ENCODE measurements at regions not wholly inside any gene's neighbourhood (a gene's known extent, or its start where the extent isn't known, plus 50 kb on each side); places are given as distances from the start of the nearest gene placed in this dataset.

DNA sequence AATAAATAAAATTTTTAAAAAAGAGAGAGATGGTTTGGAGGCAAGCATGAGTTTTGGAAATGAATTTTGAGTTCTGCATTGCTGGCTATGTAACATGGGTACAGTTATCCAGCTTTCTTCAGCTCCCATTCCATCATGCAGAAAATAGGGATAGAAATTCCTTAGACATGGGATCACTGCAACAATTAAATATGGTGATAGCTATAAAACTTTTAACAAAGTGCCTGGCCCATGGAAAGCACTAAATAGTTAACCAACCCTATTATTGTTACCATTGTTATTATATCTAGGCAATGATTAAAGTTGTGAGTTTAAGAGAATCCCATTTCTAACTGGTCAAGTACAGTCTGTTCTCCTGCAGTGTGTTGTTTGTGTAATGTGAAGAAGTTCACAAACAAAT is 115.4 kb upstream of the GAS1 start:
- TF ChIP-seq, protein P1, sequence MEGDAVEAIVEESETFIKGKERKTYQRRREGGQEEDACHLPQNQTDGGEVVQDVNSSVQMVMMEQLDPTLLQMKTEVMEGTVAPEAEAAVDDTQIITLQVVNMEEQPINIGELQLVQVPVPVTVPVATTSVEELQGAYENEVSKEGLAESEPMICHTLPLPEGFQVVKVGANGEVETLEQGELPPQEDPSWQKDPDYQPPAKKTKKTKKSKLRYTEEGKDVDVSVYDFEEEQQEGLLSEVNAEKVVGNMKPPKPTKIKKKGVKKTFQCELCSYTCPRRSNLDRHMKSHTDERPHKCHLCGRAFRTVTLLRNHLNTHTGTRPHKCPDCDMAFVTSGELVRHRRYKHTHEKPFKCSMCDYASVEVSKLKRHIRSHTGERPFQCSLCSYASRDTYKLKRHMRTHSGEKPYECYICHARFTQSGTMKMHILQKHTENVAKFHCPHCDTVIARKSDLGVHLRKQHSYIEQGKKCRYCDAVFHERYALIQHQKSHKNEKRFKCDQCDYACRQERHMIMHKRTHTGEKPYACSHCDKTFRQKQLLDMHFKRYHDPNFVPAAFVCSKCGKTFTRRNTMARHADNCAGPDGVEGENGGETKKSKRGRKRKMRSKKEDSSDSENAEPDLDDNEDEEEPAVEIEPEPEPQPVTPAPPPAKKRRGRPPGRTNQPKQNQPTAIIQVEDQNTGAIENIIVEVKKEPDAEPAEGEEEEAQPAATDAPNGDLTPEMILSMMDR (IDR thresholded peaks at IDR 0.05; ENCODE audit: extremely low read depth in 1 of 2, insufficient read depth in 1 of 2, low read depth in 1 of 2, low read length in 2 of 2): no peak
- TF ChIP-seq POLR2A (IDR thresholded peaks at IDR 0.05; ENCODE audit: low read depth, low read length) (no peak), JUN (IDR thresholded peaks at IDR 0.05; ENCODE audit: borderline replicate concordance, insufficient read depth, insufficient read length, low read depth) (no peak), EZH2 (IDR thresholded peaks at IDR 0.05; ENCODE audit: borderline replicate concordance, low read depth, low read length, severe bottlenecking) (no peak)

Data from endothelial cell of umbilical vein (primary cell).